ENCODE measurements at regions not wholly inside any gene's neighbourhood (a gene's known extent, or its start where the extent isn't known, plus 50 kb on each side); places are given as distances from the start of the nearest gene placed in this dataset.

- TF ChIP-seq CTCF (IDR thresholded peaks at IDR 0.05) (no peak), POLR2A (IDR thresholded peaks at IDR 0.05) (no peak)
These were observed 129.2 kb upstream of the PROX1 start for GRCh38 chr1:213858581-213858980.

All from lower leg skin (tissue), 3 donors.